ENCODE measurements at regions not wholly inside any gene's neighbourhood (a gene's known extent, or its start where the extent isn't known, plus 50 kb on each side); places are given as distances from the start of the nearest gene placed in this dataset.

DNA sequence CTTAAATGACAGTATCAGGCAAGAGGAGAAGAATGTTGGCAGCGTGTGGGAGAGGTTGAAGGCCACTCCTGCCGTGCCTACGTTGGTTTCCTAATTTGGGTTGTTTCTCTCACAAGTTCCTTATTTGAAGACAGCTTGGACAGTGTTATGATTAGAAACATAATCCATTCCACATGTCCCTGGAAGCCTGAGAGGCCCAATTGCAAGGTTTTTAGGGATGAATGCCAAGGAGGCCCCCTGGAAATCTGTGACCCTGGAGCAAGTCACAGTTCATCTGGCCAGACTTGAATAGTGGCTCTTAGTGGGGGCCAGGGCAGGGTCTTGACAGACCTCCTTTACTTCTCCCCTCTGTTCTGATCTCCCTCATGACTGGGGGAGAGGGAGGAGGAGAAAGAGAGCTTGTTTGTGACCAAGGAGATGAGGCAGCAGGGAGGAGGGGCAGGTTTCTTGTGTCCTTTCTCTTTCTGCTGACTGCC, 584.4 kb upstream of the TBL1XR1 start:
- no peaks in the 10 kb centered on the region for H3K4me1 ChIP-seq
- TF ChIP-seq POLR2AphosphoS5 (IDR thresholded peaks at IDR 0.05) = peak in 1 of 3 donors; percentile 83
- TF ChIP-seq POLR2A (IDR thresholded peaks at IDR 0.05) = no peak
- TF ChIP-seq CTCF (IDR thresholded peaks at IDR 0.05) = no peak
- no peaks in the 10 kb centered on the region for H3K9me3 ChIP-seq
- no peak overlapping the region for H3K4me3 ChIP-seq
- intact Hi-C loops (cut with DNase I; ENCODE audit: low total_unique reads) = no loop called here
- DNase-seq (ENCODE audit: low spot score in 2 of 2) = peak in 1 of 2 donors; percentile 24
- no peaks in the 10 kb centered on the region for H3K36me3 ChIP-seq
- peak overlapping the region; percentile 29 to 54 for H3K27ac ChIP-seq
- H3K27me3 ChIP-seq = no peaks in the 10 kb centered on the region

- no peaks in the 10 kb centered on the region for H3K36me3 ChIP-seq
- TF ChIP-seq CTCF (IDR thresholded peaks at IDR 0.05) = no peak
- TF ChIP-seq POLR2A (IDR thresholded peaks at IDR 0.05) = no peak
- TF ChIP-seq POLR2AphosphoS5 (IDR thresholded peaks at IDR 0.05) = no peak
- H3K27me3 ChIP-seq = no peaks in the 10 kb centered on the region
- H3K4me3 ChIP-seq = no peak overlapping the region
- no peak overlapping the region for H3K27ac ChIP-seq
- no peak for DNase-seq (ENCODE audit: low spot score in 2 of 2)
- H3K4me1 ChIP-seq = no peaks in the 10 kb centered on the region
- intact Hi-C loops (cut with DNase I; ENCODE audit: low total_unique reads) = no loop called here
- H3K9me3 ChIP-seq = no peaks in the 10 kb centered on the region
Observed at GRCh38 chr3:177783338-177783737, 586.1 kb upstream of the TBL1XR1 start.

GRCh38 chr3:177783767-177784166, 586.5 kb upstream of the TBL1XR1 start:
- intact Hi-C loops (cut with DNase I; ENCODE audit: low total_unique reads) = no loop called here
- Histone ChIP-seq H3K27me3 (no peaks in the 10 kb centered on the region), H3K27ac (no peak overlapping the region), H3K4me3 (no peak overlapping the region), H3K9me3 (no peaks in the 10 kb centered on the region), H3K4me1 (no peaks in the 10 kb centered on the region), H3K36me3 (no peaks in the 10 kb centered on the region)
- no peak for DNase-seq (ENCODE audit: low spot score in 2 of 2)
- TF ChIP-seq CTCF (IDR thresholded peaks at IDR 0.05) (no peak), POLR2A (IDR thresholded peaks at IDR 0.05) (no peak), POLR2AphosphoS5 (IDR thresholded peaks at IDR 0.05) (no peak)

DNA sequence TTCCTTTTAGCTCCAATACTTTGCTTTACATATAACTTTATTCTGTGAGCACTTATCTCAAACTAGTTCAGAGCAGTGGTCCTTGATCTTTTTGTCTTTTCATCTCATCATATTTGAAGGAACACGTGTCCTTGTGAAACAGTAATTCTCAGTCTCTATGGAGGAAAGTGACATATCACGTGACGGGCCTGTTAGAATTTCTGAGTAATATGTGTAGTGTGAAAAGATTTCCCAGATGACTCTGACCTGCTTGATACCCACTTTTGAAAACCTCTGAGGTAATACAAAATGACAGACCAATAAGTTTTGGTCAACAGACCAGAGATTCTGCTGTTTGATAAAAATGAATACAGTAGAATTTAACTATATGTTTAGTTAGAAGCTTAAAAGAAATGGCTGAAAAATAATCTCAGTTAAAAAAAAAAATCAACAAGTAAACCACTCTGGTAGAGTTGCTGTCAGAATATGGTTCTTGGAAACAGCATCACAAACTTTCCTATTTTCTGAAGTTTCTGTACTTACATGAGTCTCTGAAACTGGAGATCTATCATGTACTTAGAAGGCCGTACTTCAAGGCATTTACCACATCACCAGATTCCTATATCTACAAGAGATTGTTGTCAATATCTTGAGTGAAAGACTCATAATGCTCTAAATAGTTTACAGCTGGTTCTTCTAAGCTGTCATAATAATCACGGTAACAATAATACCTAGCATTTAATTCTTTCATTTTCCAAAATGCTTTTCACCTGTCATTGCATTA, 590.2 kb upstream of the TBL1XR1 start:
- no peaks in the 10 kb centered on the region for H3K27me3 ChIP-seq
- DNase-seq (ENCODE audit: low spot score in 2 of 2) = no peak
- intact Hi-C loops (cut with DNase I; ENCODE audit: low total_unique reads) = no loop called here
- no peaks in the 10 kb centered on the region for H3K4me1 ChIP-seq
- no peaks in the 10 kb centered on the region for H3K36me3 ChIP-seq
- H3K9me3 ChIP-seq = no peaks in the 10 kb centered on the region
- H3K27ac ChIP-seq = no peak overlapping the region
- TF ChIP-seq POLR2AphosphoS5 (IDR thresholded peaks at IDR 0.05) (no peak), POLR2A (IDR thresholded peaks at IDR 0.05) (no peak), CTCF (IDR thresholded peaks at IDR 0.05) (no peak)
- no peak overlapping the region for H3K4me3 ChIP-seq

DNA sequence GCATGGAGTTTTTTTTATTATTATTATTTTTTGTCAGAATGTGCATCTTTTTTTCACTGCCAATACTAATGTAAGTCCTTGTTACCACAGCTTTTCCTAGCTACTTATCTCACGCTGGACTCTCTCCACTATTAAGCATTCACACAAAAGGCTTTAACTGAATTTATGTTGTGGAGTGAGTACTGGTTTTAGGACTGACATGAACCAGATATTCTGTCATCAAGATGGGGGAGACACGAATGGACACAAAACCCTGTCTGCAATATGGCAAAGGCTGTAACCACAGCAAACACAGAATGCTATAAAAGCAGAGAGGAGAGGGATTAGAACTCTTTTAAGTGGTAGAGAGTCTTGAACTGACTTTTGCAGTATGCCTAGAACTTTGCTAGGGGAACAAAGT, 592.2 kb upstream of the TBL1XR1 start:
- DNase-seq (ENCODE audit: low spot score in 2 of 2) = no peak
- no peak overlapping the region for H3K4me3 ChIP-seq
- intact Hi-C loops (cut with DNase I; ENCODE audit: low total_unique reads) = no loop called here
- H3K27ac ChIP-seq = no peak overlapping the region
- H3K4me1 ChIP-seq = no peaks in the 10 kb centered on the region
- no peaks in the 10 kb centered on the region for H3K36me3 ChIP-seq
- H3K9me3 ChIP-seq = no peaks in the 10 kb centered on the region
- H3K27me3 ChIP-seq = no peaks in the 10 kb centered on the region
- TF ChIP-seq POLR2AphosphoS5 (IDR thresholded peaks at IDR 0.05) = no peak
- no peak for TF ChIP-seq POLR2A (IDR thresholded peaks at IDR 0.05)
- TF ChIP-seq CTCF (IDR thresholded peaks at IDR 0.05) = no peak

Measured in breast epithelium (tissue), 4 donors.